SU-DHL-6 (cell line): ENCODE measurements at regions not wholly inside any gene's neighbourhood (a gene's known extent, or its start where the extent isn't known, plus 50 kb on each side); places are given as distances from the start of the nearest gene placed in this dataset.

Source experiments
- H2AFZ ChIP-seq: fragments of 200-600 bp; sonication (generic); 2 replicates; pipeline ENCODE4 v1.6.1; 2014; ENCODE audit warnings: low read depth, mild to moderate bottlenecking, moderate library complexity, mixed read lengths, antibody characterized with exemption, low read length; ENCODE audit not compliant: severe bottlenecking
- H3F3A ChIP-seq: fragments of 200-600 bp; shearing (Covaris generic); 2 replicates; pipeline ENCODE4 v1.6.0; 2016; ENCODE audit warnings: antibody characterized with exemption, mild to moderate bottlenecking; ENCODE audit not compliant: insufficient read depth
- H3K27ac ChIP-seq: fragments of 200-600 bp; sonication (generic); 2 replicates; pipeline ENCODE4 v1.5.1; 2016; ENCODE audit warnings: low read depth, mild to moderate bottlenecking, low read length, moderate library complexity, mixed read lengths
- H3K27me3 ChIP-seq: fragments of 200-600 bp; sonication (generic), shearing (Covaris generic); 2 replicates; pipeline ENCODE4 v1.6.0; 2014; ENCODE audit warnings: mild to moderate bottlenecking, low read length
- H3K36me3 ChIP-seq: fragments of 200-600 bp; sonication (generic); 2 replicates; pipeline ENCODE4 v1.6.1; 2014; ENCODE audit warnings: mild to moderate bottlenecking, low read length, mixed read lengths
- H3K4me2 ChIP-seq: fragments of 300-600, 200-600 bp; shearing (Covaris generic), sonication (generic); 2 replicates; pipeline ENCODE4 v1.6.0; 2014; ENCODE audit warnings: low read length, low read depth, mild to moderate bottlenecking; ENCODE audit not compliant: poor library complexity, severe bottlenecking
- H3K4me3 ChIP-seq: fragments of 200-600 bp; sonication (generic); 2 replicates; pipeline ENCODE4 v1.5.1; 2014; ENCODE audit warnings: antibody characterized with exemption, low read length, mild to moderate bottlenecking, mixed read lengths; ENCODE audit not compliant: insufficient read depth, poor library complexity, severe bottlenecking
- H3K79me2 ChIP-seq: fragments of 200-600 bp; sonication (generic); 2 replicates; pipeline ENCODE4 v1.6.1; 2014; ENCODE audit warnings: mild to moderate bottlenecking, low read length, moderate library complexity; ENCODE audit not compliant: insufficient read depth
- H3K9ac ChIP-seq: fragments of 200-600 bp; sonication (generic); 2 replicates; pipeline ENCODE4 v1.7.0; 2014; ENCODE audit warnings: mild to moderate bottlenecking, low read length
- H3K9me2 ChIP-seq: fragments of 200-600 bp; sonication (generic); replicated peaks from 2 replicates; pipeline ENCODE4 v1.6.1; 2014; ENCODE audit warnings: low read length; ENCODE audit not compliant: insufficient read depth
- H3K9me3 ChIP-seq: fragments of 200-600 bp; sonication (generic); 2 replicates; pipeline ENCODE4 v1.6.1; 2014; ENCODE audit warnings: low read length, mixed read lengths; ENCODE audit not compliant: insufficient read depth
- H4K20me1 ChIP-seq: fragments of 200-600 bp; sonication (generic); 2 replicates; pipeline ENCODE4 v1.6.1; 2014; ENCODE audit warnings: low read depth, mild to moderate bottlenecking, antibody characterized with exemption, low read length, moderate library complexity, mixed read lengths
- EZH2phosphoT487 ChIP-seq: fragments of 200-600 bp; sonication (generic), shearing (Covaris generic); conservative IDR thresholded peaks from 2 replicates; pipeline ENCODE4 v1.6.1; 2018; ENCODE audit warnings: mild to moderate bottlenecking, antibody characterized with exemption, low read length, moderate library complexity, mixed read lengths
- TF ChIP-seq, protein P1 (sequence below): fragments of 200-600 bp; sonication (generic); IDR thresholded peaks from one replicate; pipeline ENCODE4 v1.5.1; 2017; ENCODE audit warnings: antibody characterized with exemption, mild to moderate bottlenecking, low read length, moderate library complexity; ENCODE audit not compliant: insufficient read depth, poor library complexity, severe bottlenecking

GRCh38 chr5:159543326-159543725, 213.0 kb upstream of the IL12B start:
- TF ChIP-seq, protein P1, sequence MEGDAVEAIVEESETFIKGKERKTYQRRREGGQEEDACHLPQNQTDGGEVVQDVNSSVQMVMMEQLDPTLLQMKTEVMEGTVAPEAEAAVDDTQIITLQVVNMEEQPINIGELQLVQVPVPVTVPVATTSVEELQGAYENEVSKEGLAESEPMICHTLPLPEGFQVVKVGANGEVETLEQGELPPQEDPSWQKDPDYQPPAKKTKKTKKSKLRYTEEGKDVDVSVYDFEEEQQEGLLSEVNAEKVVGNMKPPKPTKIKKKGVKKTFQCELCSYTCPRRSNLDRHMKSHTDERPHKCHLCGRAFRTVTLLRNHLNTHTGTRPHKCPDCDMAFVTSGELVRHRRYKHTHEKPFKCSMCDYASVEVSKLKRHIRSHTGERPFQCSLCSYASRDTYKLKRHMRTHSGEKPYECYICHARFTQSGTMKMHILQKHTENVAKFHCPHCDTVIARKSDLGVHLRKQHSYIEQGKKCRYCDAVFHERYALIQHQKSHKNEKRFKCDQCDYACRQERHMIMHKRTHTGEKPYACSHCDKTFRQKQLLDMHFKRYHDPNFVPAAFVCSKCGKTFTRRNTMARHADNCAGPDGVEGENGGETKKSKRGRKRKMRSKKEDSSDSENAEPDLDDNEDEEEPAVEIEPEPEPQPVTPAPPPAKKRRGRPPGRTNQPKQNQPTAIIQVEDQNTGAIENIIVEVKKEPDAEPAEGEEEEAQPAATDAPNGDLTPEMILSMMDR = no peak
- no peak for TF ChIP-seq EZH2phosphoT487
- H3K9me2 ChIP-seq = no peaks in the 10 kb centered on the region
- H3K4me3 ChIP-seq = no peak overlapping the region
- no peaks in the 10 kb centered on the region for H3K79me2 ChIP-seq
- no peaks in the 10 kb centered on the region for H3K9me3 ChIP-seq
- H3F3A ChIP-seq = no peaks in the 10 kb centered on the region
- no peak overlapping the region for H2AFZ ChIP-seq
- H3K4me2 ChIP-seq = no peak overlapping the region
- no peaks in the 10 kb centered on the region for H3K27me3 ChIP-seq
- no peaks in the 10 kb centered on the region for H3K36me3 ChIP-seq
- H3K27ac ChIP-seq = no peak overlapping the region
- H4K20me1 ChIP-seq = no peaks in the 10 kb centered on the region
- no peak overlapping the region for H3K9ac ChIP-seq

GRCh38 chr5:159545156-159545555, 214.9 kb upstream of the IL12B start:
- no peaks in the 10 kb centered on the region for H3K9me2 ChIP-seq
- no peaks in the 10 kb centered on the region for H3K79me2 ChIP-seq
- H3K27ac ChIP-seq = no peak overlapping the region
- no peaks in the 10 kb centered on the region for H3K9me3 ChIP-seq
- no peak overlapping the region for H3K4me2 ChIP-seq
- H2AFZ ChIP-seq = no peak overlapping the region
- H4K20me1 ChIP-seq = no peaks in the 10 kb centered on the region
- no peak overlapping the region for H3K9ac ChIP-seq
- no peaks in the 10 kb centered on the region for H3K27me3 ChIP-seq
- TF ChIP-seq, protein P1 = no peak
- no peak for TF ChIP-seq EZH2phosphoT487
- no peaks in the 10 kb centered on the region for H3F3A ChIP-seq
- H3K36me3 ChIP-seq = no peaks in the 10 kb centered on the region
- no peak overlapping the region for H3K4me3 ChIP-seq

- no peaks in the 10 kb centered on the region for H3K9me2 ChIP-seq
- no peak overlapping the region for H3K4me2 ChIP-seq
- H3K9ac ChIP-seq = no peak overlapping the region
- no peaks in the 10 kb centered on the region for H3F3A ChIP-seq
- no peaks in the 10 kb centered on the region for H3K79me2 ChIP-seq
- no peaks in the 10 kb centered on the region for H3K36me3 ChIP-seq
- H3K27me3 ChIP-seq = no peaks in the 10 kb centered on the region
- no peak overlapping the region for H2AFZ ChIP-seq
- no peaks in the 10 kb centered on the region for H4K20me1 ChIP-seq
- no peak overlapping the region for H3K4me3 ChIP-seq
- TF ChIP-seq, protein P1 = no peak
- TF ChIP-seq EZH2phosphoT487 = no peak
- H3K9me3 ChIP-seq = no peaks in the 10 kb centered on the region
- no peak overlapping the region for H3K27ac ChIP-seq
Observed at GRCh38 chr5:159547466-159548195, 217.3 kb upstream of the IL12B start.
